Neuronal stem cell (in vitro differentiated cells): ENCODE measurements at regions not wholly inside any gene's neighbourhood (a gene's known extent, or its start where the extent isn't known, plus 50 kb on each side); places are given as distances from the start of the nearest gene placed in this dataset.

Experiments used
- DNase-seq: peaks from one replicate; pipeline ENCODE4 v3.0.0-alpha.2; 2013; ENCODE audit warnings: low spot score
- H2AFZ ChIP-seq: one replicate; pipeline ENCODE4 v1.6.1; 2013; ENCODE audit warnings: mild to moderate bottlenecking, low read length, inconsistent platforms
- H2AK5ac ChIP-seq: 2 replicates; pipeline ENCODE4 v1.6.1; 2013; ENCODE audit warnings: low read depth, mild to moderate bottlenecking, inconsistent platforms, low read length, moderate library complexity, mixed read lengths
- H2BK120ac ChIP-seq: 2 replicates; pipeline ENCODE4 v1.6.1; 2013; ENCODE audit warnings: low read depth, mild to moderate bottlenecking, inconsistent platforms, low read length, moderate library complexity, mixed read lengths
- H2BK12ac ChIP-seq: one replicate; pipeline ENCODE4 v1.6.1; 2013; ENCODE audit warnings: low read length, inconsistent platforms
- H2BK15ac ChIP-seq: 2 replicates; pipeline ENCODE4 v1.6.1; 2013; ENCODE audit warnings: mild to moderate bottlenecking, low read length, inconsistent platforms, mixed read lengths
- H2BK5ac ChIP-seq: one replicate; pipeline ENCODE4 v1.6.1; 2013; ENCODE audit warnings: inconsistent platforms, mild to moderate bottlenecking, low read length, moderate library complexity
- H3K14ac ChIP-seq: one replicate; pipeline ENCODE4 v1.6.1; 2013; ENCODE audit warnings: low read length, inconsistent platforms
- H3K18ac ChIP-seq: 2 replicates; pipeline ENCODE4 v1.6.1; 2013; ENCODE audit warnings: low read length, inconsistent platforms
- H3K23ac ChIP-seq: 2 replicates; pipeline ENCODE4 v1.6.1; 2013; ENCODE audit warnings: low read depth, mild to moderate bottlenecking, mixed read lengths, low read length, inconsistent platforms; ENCODE audit not compliant: poor library complexity
- H3K27ac ChIP-seq: replicated peaks from 3 replicates; pipeline ENCODE4 v1.5.1; 2013; ENCODE audit warnings: low read length, inconsistent platforms
- H3K27me3 ChIP-seq, 3 experiments: 2 replicates each; pipeline ENCODE4 v1.6.1; 2013; ENCODE audit warnings: low read length in 3 of 3, mild to moderate bottlenecking in 2 of 3, inconsistent platforms in 1 of 3, low read depth in 1 of 3, mixed read lengths in 1 of 3, moderate library complexity in 1 of 3; ENCODE audit not compliant: control insufficient read depth in 3 of 3, insufficient read depth in 3 of 3
- H3K36me3 ChIP-seq, 2 donors: replicated peaks in 1 of 2; 2 replicates each; pipeline ENCODE4 v1.6.1; 2013; ENCODE audit warnings: low read length in 2 of 2; ENCODE audit not compliant: control insufficient read depth in 2 of 2, insufficient read depth in 2 of 2
- H3K4ac ChIP-seq: 2 replicates; pipeline ENCODE4 v1.6.1; 2013; ENCODE audit warnings: inconsistent platforms, mild to moderate bottlenecking, low read length, moderate library complexity
- H3K4me1 ChIP-seq, 2 donors: 1 replicate in 1 of 2; 2 replicates in 1 of 2; pipeline ENCODE4 v1.6.1; 2013; ENCODE audit warnings: low read length in 2 of 2, low read depth in 1 of 2; ENCODE audit not compliant: control insufficient read depth in 2 of 2, insufficient read depth in 1 of 2
- H3K4me2 ChIP-seq: one replicate; pipeline ENCODE4 v1.6.1; 2013; ENCODE audit warnings: mild to moderate bottlenecking, low read length, inconsistent platforms; ENCODE audit not compliant: insufficient read depth, poor library complexity, severe bottlenecking
- H3K4me3 ChIP-seq, 2 donors: 2 replicates each; pipeline ENCODE4 v1.5.1; 2013; ENCODE audit warnings: low read length in 2 of 2, mild to moderate bottlenecking in 2 of 2, inconsistent platforms in 1 of 2, moderate library complexity in 1 of 2
- H3K79me1 ChIP-seq: one replicate; pipeline ENCODE4 v1.6.1; 2013; ENCODE audit warnings: low read depth, mild to moderate bottlenecking, inconsistent platforms, low read length, moderate library complexity
- H3K9ac ChIP-seq: one replicate; pipeline ENCODE4 v1.6.1; 2013; ENCODE audit warnings: mild to moderate bottlenecking, low read depth, low read length, inconsistent platforms; ENCODE audit not compliant: poor library complexity
- H3K9me3 ChIP-seq, 2 donors: replicated peaks in 1 of 2; 2 replicates each; pipeline versions ENCODE3 to v1.6.1; 2013; ENCODE audit warnings: low read length in 2 of 2, mild to moderate bottlenecking in 2 of 2, inconsistent platforms in 1 of 2, low read depth in 1 of 2, mixed read lengths in 1 of 2, moderate library complexity in 1 of 2; ENCODE audit not compliant: control insufficient read depth in 2 of 2, insufficient read depth in 1 of 2
- H4K8ac ChIP-seq: one replicate; pipeline ENCODE4 v1.6.1; 2013; ENCODE audit warnings: low read depth, mild to moderate bottlenecking, inconsistent platforms, low read length, moderate library complexity
- H4K91ac ChIP-seq: one replicate; pipeline ENCODE4 v1.6.1; 2013; ENCODE audit warnings: low read length, low read depth, mild to moderate bottlenecking, inconsistent platforms; ENCODE audit not compliant: poor library complexity
- WGBS, 2 donors: extraction: QIAGEN DNeasy Blood & Tissue Kit; methylation state at CpG; one replicate each; pipeline ENCODE4 v1.1.7; 2013; ENCODE audit warnings: missing lambda C conversion rate in 2 of 2, mixed read lengths in 1 of 2; ENCODE audit not compliant: insufficient read length in 2 of 2, insufficient replicate concordance in 1 of 2; ENCODE audit errors: extremely low coverage in 2 of 2; 5-methylcytosine and 5-hydroxymethylcytosine counted together

DNA sequence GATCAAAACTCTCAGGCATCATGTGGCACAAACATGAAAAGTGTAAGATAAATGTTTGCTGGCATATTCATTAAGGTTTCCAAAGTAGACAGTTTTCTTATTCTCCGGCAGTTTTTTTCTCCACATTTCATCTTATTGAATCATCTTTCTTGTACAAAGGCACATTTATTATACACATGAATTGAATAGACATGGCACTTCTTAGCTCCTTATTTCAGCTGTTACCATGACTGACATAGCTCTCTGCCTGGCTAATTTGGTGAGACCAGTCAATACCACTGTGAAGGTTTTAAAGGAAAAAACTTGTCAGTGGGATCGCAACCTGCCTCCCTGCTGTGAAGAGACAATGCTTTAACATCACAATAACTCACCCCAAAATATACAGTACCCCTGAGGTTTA is 285.0 kb upstream of the PCDH20 start:
- Histone ChIP-seq H4K91ac (no peak overlapping the region), H3K4me3 (no peak overlapping the region), H3K23ac (no peak overlapping the region), H3K36me3 (no peaks in the 10 kb centered on the region), H2BK12ac (no peak overlapping the region), H3K4me2 (no peak overlapping the region), H3K18ac (no peak overlapping the region), H2BK5ac (no peak overlapping the region), H3K14ac (no peak overlapping the region), H2AFZ (no peak overlapping the region), H3K79me1 (no peaks in the 10 kb centered on the region), H3K27ac (no peak overlapping the region), H3K9ac (no peak overlapping the region), H3K4me1 (no peaks in the 10 kb centered on the region), H3K9me3 (peaks cover 0 to 4% of the 10 kb centered on the region in 2 donors), H2BK120ac (no peak overlapping the region), H2AK5ac (no peak overlapping the region), H3K27me3 (no peaks in the 10 kb centered on the region), H4K8ac (no peak overlapping the region), H2BK15ac (no peak overlapping the region), H3K4ac (no peak overlapping the region)
- no CpG with 5 or more reads among the region's 2 CpGs for WGBS, 2 donors
- no peak for DNase-seq

GRCh38 chr13:61700181-61700580 is 284.5 kb upstream of the PCDH20 start:
- no peak for DNase-seq
- Histone ChIP-seq H3K36me3 (no peaks in the 10 kb centered on the region), H3K4me1 (no peaks in the 10 kb centered on the region), H3K14ac (no peak overlapping the region), H3K9me3 (peaks cover 0 to 4% of the 10 kb centered on the region in 2 donors), H2BK120ac (no peak overlapping the region), H3K18ac (no peak overlapping the region), H3K4me3 (no peak overlapping the region), H4K91ac (no peak overlapping the region), H2AK5ac (no peak overlapping the region), H3K9ac (no peak overlapping the region), H3K4me2 (no peak overlapping the region), H2BK15ac (no peak overlapping the region), H2BK12ac (no peak overlapping the region), H3K27me3 (no peaks in the 10 kb centered on the region), H2BK5ac (no peak overlapping the region), H3K79me1 (no peaks in the 10 kb centered on the region), H2AFZ (no peak overlapping the region), H4K8ac (no peak overlapping the region), H3K27ac (no peak overlapping the region), H3K4ac (no peak overlapping the region), H3K23ac (no peak overlapping the region)
- no CpG with 5 or more reads among the region's 4 CpGs for WGBS, 2 donors

DNA sequence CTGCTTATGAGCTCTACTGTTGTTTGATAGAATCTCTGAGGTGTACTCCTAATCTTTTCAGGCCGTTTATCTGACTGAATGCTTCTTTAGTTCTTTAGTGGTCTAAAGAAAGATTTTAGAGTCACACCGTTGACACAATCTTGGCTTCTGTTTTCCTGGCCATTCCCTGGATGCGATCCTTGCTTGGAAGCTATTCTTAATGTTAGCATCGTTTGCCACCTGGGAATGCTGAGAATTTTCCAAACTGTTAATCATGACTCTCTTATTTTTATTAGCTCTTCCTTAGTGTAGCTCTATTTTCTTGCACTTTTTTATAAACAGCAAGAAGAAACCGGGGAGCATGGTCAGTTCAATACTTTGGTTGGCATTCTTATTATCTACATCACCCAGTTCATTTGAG is 281.0 kb upstream of the PCDH20 start:
- Histone ChIP-seq H2BK15ac (no peak overlapping the region), H3K4me3 (no peak overlapping the region), H3K18ac (no peak overlapping the region), H2BK120ac (no peak overlapping the region), H2BK5ac (no peak overlapping the region), H2AFZ (no peak overlapping the region), H2BK12ac (no peak overlapping the region), H3K27me3 (no peaks in the 10 kb centered on the region), H3K9me3 (no peaks in the 10 kb centered on the region), H3K14ac (no peak overlapping the region), H3K27ac (no peak overlapping the region), H3K4me2 (no peak overlapping the region), H3K9ac (no peak overlapping the region), H3K4ac (no peak overlapping the region), H2AK5ac (no peak overlapping the region), H3K79me1 (no peaks in the 10 kb centered on the region), H3K36me3 (no peaks in the 10 kb centered on the region), H3K4me1 (no peaks in the 10 kb centered on the region), H4K8ac (no peak overlapping the region), H4K91ac (no peak overlapping the region), H3K23ac (no peak overlapping the region)
- no CpG with 5 or more reads among the region's 5 CpGs for WGBS, 2 donors
- DNase-seq: no peak

DNA sequence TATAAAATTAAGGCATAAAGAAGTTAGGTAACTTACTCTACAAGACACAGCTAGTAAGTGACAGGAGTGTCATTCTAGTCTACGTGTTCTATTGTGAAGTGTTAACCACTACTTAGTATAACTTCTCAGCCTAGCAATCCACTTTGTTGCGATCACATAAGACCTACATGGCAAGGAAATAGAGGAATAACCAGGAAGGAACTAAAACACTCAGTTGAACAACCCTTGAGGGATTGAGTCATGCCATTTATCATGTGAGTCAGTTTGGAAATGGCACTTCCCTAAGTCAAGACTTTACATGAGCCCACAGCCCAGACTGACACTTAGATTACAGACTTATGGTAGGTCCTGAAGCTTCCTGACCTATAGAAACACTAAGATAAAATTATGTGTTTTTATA is 279.5 kb upstream of the PCDH20 start:
- H3K4me3 ChIP-seq: no peak overlapping the region
- H2BK5ac ChIP-seq: no peak overlapping the region
- H3K14ac ChIP-seq: no peak overlapping the region
- H3K4me1 ChIP-seq: no peaks in the 10 kb centered on the region
- no peak overlapping the region for H3K4me2 ChIP-seq
- H3K23ac ChIP-seq: no peak overlapping the region
- no peak overlapping the region for H4K8ac ChIP-seq
- H2BK120ac ChIP-seq: no peak overlapping the region
- H2BK12ac ChIP-seq: no peak overlapping the region
- H2BK15ac ChIP-seq: no peak overlapping the region
- DNase-seq: no peak
- no peak overlapping the region for H3K18ac ChIP-seq
- no peak overlapping the region for H2AFZ ChIP-seq
- H3K9me3 ChIP-seq: no peaks in the 10 kb centered on the region
- H4K91ac ChIP-seq: no peak overlapping the region
- H3K27me3 ChIP-seq: no peaks in the 10 kb centered on the region
- H3K4ac ChIP-seq: no peak overlapping the region
- H3K79me1 ChIP-seq: no peaks in the 10 kb centered on the region
- H3K27ac ChIP-seq: no peak overlapping the region
- no peak overlapping the region for H2AK5ac ChIP-seq
- H3K9ac ChIP-seq: no peak overlapping the region
- WGBS, 2 donors: no CpG with 5 or more reads among the region's 2 CpGs
- H3K36me3 ChIP-seq: no peaks in the 10 kb centered on the region
